ENCODE measurements at regions not wholly inside any gene's neighbourhood (a gene's known extent, or its start where the extent isn't known, plus 50 kb on each side); places are given as distances from the start of the nearest gene placed in this dataset.
"Not testable (repeated sequence)": the region's sequence is repeated elsewhere in the genome, so short reads cannot be mapped to it uniquely, and the experiment has no call there.

- TF ChIP-seq TAF1 (IDR thresholded peaks at IDR 0.05; ENCODE audit: borderline replicate concordance, low read depth, low read length); POLR2A (IDR thresholded peaks at IDR 0.05; ENCODE audit: low read depth, low read length); POLR2AphosphoS5 (IDR thresholded peaks at IDR 0.05; ENCODE audit: low read depth, low read length): not testable (repeated sequence)
Observed at GRCh38 chr1:29386453-29386852, 150.1 kb downstream of the PTPRU start.
